NCI-H1694 (cell line): ENCODE measurements at regions not wholly inside any gene's neighbourhood (a gene's known extent, or its start where the extent isn't known, plus 50 kb on each side); places are given as distances from the start of the nearest gene placed in this dataset.
"Not testable (repeated sequence)": the region's sequence is repeated elsewhere in the genome, so short reads cannot be mapped to it uniquely, and the experiment has no call there.

ENCODE experiments used
- DNase-seq: peaks from one replicate; lab custom pipeline; 2025; lab: John Stamatoyannopoulos, UW

- no peak for DNase-seq
Measured at GRCh38 chr13:22749626-22750025, 431.2 kb upstream of the SGCG start.

- no peak for DNase-seq
Measured at GRCh38 chr13:22757530-22758120, 423.2 kb upstream of the SGCG start.

- DNase-seq: no peak
Measured at GRCh38 chr13:22758245-22758644, 422.5 kb upstream of the SGCG start.

GRCh38 chr13:22761709-22762108, 419.1 kb upstream of the SGCG start:
- DNase-seq: no peak

- no peak for DNase-seq
Measured at GRCh38 chr13:22765547-22765946, 415.2 kb upstream of the SGCG start.

- no peak for DNase-seq
Measured at GRCh38 chr13:22770891-22771290, 409.9 kb upstream of the SGCG start.

- DNase-seq: no peak
Measured at GRCh38 chr13:22773465-22773864, 407.3 kb upstream of the SGCG start.

GRCh38 chr13:22776394-22777186, 404.2 kb upstream of the SGCG start:
- no peak for DNase-seq

GRCh38 chr13:22777207-22777606, 403.6 kb upstream of the SGCG start:
- no peak for DNase-seq

GRCh38 chr13:22789027-22789593, 391.7 kb upstream of the SGCG start:
- no peak for DNase-seq

GRCh38 chr13:22789916-22790315, 390.9 kb upstream of the SGCG start:
- no peak for DNase-seq

GRCh38 chr13:22793598-22794134, 387.1 kb upstream of the SGCG start:
- DNase-seq: no peak

GRCh38 chr13:22800526-22801401, 380.0 kb upstream of the SGCG start:
- no peak for DNase-seq

GRCh38 chr13:22801402-22802003, 379.3 kb upstream of the SGCG start:
- DNase-seq: no peak

GRCh38 chr13:22812793-22813192, 368.0 kb upstream of the SGCG start:
- DNase-seq: no peak

GRCh38 chr13:22813531-22814377, 367.0 kb upstream of the SGCG start:
- not testable (repeated sequence) for DNase-seq

GRCh38 chr13:22814433-22814832, 366.3 kb upstream of the SGCG start:
- DNase-seq: not testable (repeated sequence)

GRCh38 chr13:22821589-22821988, 359.2 kb upstream of the SGCG start:
- DNase-seq: no peak

GRCh38 chr13:22825186-22825585, 355.6 kb upstream of the SGCG start:
- no peak for DNase-seq

- DNase-seq: no peak
Measured at GRCh38 chr13:22828081-22828480, 352.7 kb upstream of the SGCG start.

- DNase-seq: no peak
Measured at GRCh38 chr13:22836475-22836874, 344.3 kb upstream of the SGCG start.
